GM23338 (cell line): ENCODE measurements at regions not wholly inside any gene's neighbourhood (a gene's known extent, or its start where the extent isn't known, plus 50 kb on each side); places are given as distances from the start of the nearest gene placed in this dataset.
"Not testable (repeated sequence)": the region's sequence is repeated elsewhere in the genome, so short reads cannot be mapped to it uniquely, and the experiment has no call there.

ENCODE experiments used
- ATAC-seq: fragments of 200-7000 bp; cut with Tn5 transposase; 3 replicates; pipeline ENCODE4 v1.9.1; 2020
- DNase-seq: peaks from one replicate; pipeline ENCODE4 v3.0.0-alpha.2; 2015; ENCODE audit warnings: low spot score
- H2AFZ ChIP-seq: fragments of 200-600 bp; sonication (generic); 2 replicates; pipeline ENCODE4 v1.8.0; 2016; ENCODE audit warnings: antibody characterized with exemption, mild to moderate bottlenecking, moderate library complexity
- H3F3A ChIP-seq: fragments of 200-600 bp; sonication (generic); replicated peaks from 2 replicates; pipeline ENCODE4 v1.8.0; 2017; ENCODE audit warnings: antibody characterized with exemption, mixed run types, low read depth
- H3K27ac ChIP-seq: fragments of 200-600 bp; sonication (generic); 2 replicates; pipeline ENCODE4 v1.6.1; 2016; ENCODE audit warnings: low read depth
- H3K27me3 ChIP-seq: fragments of 200-600 bp; sonication (generic); 2 replicates; pipeline ENCODE4 v1.8.0; 2016; ENCODE audit warnings: mild to moderate bottlenecking, mixed run types, moderate library complexity; ENCODE audit not compliant: insufficient read depth
- H3K36me3 ChIP-seq: fragments of 200-600 bp; sonication (generic); 2 replicates; pipeline ENCODE4 v1.8.0; 2016; ENCODE audit warnings: mild to moderate bottlenecking; ENCODE audit not compliant: insufficient read depth
- H3K4me1 ChIP-seq: fragments of 200-600 bp; sonication (generic); 2 replicates; pipeline ENCODE4 v1.8.0; 2016; ENCODE audit warnings: mild to moderate bottlenecking, moderate library complexity; ENCODE audit not compliant: insufficient read depth
- H3K4me2 ChIP-seq: fragments of 200-600 bp; sonication (generic); 2 replicates; pipeline ENCODE4 v1.7.1; 2017; ENCODE audit warnings: mixed run types
- H3K4me3 ChIP-seq: fragments of 200-600 bp; sonication (generic); 2 replicates; pipeline ENCODE4 v1.6.1; 2016; ENCODE audit warnings: mixed run types
- H3K79me2 ChIP-seq: fragments of 200-600 bp; sonication (generic); replicated peaks from 2 replicates; pipeline ENCODE4 v1.8.0; 2017; ENCODE audit warnings: mild to moderate bottlenecking; ENCODE audit not compliant: insufficient read depth
- H3K9me2 ChIP-seq: fragments of 200-600 bp; sonication (generic); 2 replicates; pipeline ENCODE4 v1.8.0; 2017; ENCODE audit not compliant: insufficient read depth
- H4K20me1 ChIP-seq: fragments of 200-600 bp; sonication (generic); replicated peaks from 2 replicates; pipeline ENCODE4 v1.8.0; 2017; ENCODE audit warnings: mild to moderate bottlenecking; ENCODE audit not compliant: insufficient read depth
- H3K27ac Mint-ChIP-seq: 2 replicates; pipeline ENCODE4 v1.8.0; 2020; ENCODE audit warnings: inconsistent platforms, mild to moderate bottlenecking, moderate library complexity, mixed read lengths
- H3K27me3 Mint-ChIP-seq: 3 replicates; pipeline ENCODE4 v1.8.0; 2022; ENCODE audit warnings: low read depth, mild to moderate bottlenecking, moderate library complexity, mixed read lengths, inconsistent platforms; ENCODE audit not compliant: insufficient read depth, poor library complexity
- H3K36me3 Mint-ChIP-seq: 3 replicates; pipeline ENCODE4 v1.8.0; 2021; ENCODE audit warnings: low read depth, mild to moderate bottlenecking, inconsistent platforms, moderate library complexity, mixed read lengths
- H3K4me1 Mint-ChIP-seq: 3 replicates; pipeline ENCODE4 v1.8.0; 2020; ENCODE audit warnings: mild to moderate bottlenecking, inconsistent platforms, mixed read lengths
- H3K4me3 Mint-ChIP-seq: 3 replicates; pipeline ENCODE4 v1.8.0; 2021; ENCODE audit warnings: moderate library complexity, mild to moderate bottlenecking, inconsistent platforms, mixed read lengths
- H3K9me3 Mint-ChIP-seq: 3 replicates; pipeline ENCODE4 v1.8.0; 2020; ENCODE audit warnings: moderate library complexity, mild to moderate bottlenecking, inconsistent platforms, mixed read lengths
- CREB1 ChIP-seq: fragments of 250-450 bp; sonication (Bioruptor Pico); IDR thresholded peaks from 2 replicates; pipeline ENCODE4 v1.5.0; 2020; ENCODE audit warnings: low read depth, mild to moderate bottlenecking, moderate library complexity
- JUNB ChIP-seq: IDR thresholded peaks from one replicate; pipeline ENCODE4 v1.6.1; 2016; ENCODE audit warnings: antibody characterized with exemption; ENCODE audit not compliant: unreplicated experiment
- STAT1 ChIP-seq: IDR thresholded peaks from one replicate; pipeline ENCODE4 v1.6.1; 2016; ENCODE audit warnings: antibody characterized with exemption; ENCODE audit not compliant: unreplicated experiment
- ZNF114 ChIP-seq: fragments of 250-450 bp; sonication (Bioruptor Pico); IDR thresholded peaks from 2 replicates; pipeline ENCODE4 v1.5.0; 2020; ENCODE audit warnings: mild to moderate bottlenecking, moderate library complexity
- ZNF331 ChIP-seq: fragments of 250-450 bp; sonication (Bioruptor Pico); IDR thresholded peaks from 2 replicates; pipeline ENCODE4 v1.5.0; 2020; ENCODE audit warnings: low read depth, mild to moderate bottlenecking, moderate library complexity

DNA sequence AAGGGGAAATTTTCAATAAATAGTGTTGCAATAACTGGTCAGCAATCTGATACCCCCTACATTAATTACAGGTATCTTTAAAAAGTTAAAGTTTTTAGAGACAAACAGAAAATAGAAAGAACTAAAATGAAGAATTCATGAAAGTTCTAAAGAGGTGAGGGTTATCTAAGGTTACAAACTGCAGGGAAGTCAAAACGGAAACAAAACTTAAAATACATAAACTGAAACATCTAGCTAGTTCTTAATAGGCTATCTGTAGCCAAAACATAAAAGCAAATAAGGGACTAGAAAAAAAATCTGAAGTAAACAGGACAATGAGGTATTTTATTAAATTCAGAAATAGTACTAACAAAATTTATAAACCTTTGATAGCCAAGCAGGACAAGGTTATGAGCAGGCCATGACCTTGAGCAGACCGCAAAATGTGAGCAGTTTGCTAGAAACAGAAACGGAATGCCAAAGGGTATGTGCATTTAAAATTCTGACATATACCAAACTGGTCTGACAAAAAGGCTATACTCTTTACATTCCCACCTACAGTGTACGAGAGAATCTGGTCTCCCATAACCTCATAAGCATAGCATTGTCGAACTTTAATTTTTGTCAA lies 56.9 kb upstream of the SRRM3 start:
- not testable (repeated sequence) for H3K4me3 ChIP-seq, H3K36me3 ChIP-seq, H3F3A ChIP-seq, H3K4me2 ChIP-seq, H3K36me3 Mint-ChIP-seq, H3K4me1 Mint-ChIP-seq, H3K27ac ChIP-seq, H3K9me2 ChIP-seq, DNase-seq, H3K9me3 Mint-ChIP-seq, H4K20me1 ChIP-seq, H3K79me2 ChIP-seq, H3K4me3 Mint-ChIP-seq, H3K27ac Mint-ChIP-seq, H3K27me3 ChIP-seq, H2AFZ ChIP-seq, H3K27me3 Mint-ChIP-seq, ATAC-seq, H3K4me1 ChIP-seq

DNA sequence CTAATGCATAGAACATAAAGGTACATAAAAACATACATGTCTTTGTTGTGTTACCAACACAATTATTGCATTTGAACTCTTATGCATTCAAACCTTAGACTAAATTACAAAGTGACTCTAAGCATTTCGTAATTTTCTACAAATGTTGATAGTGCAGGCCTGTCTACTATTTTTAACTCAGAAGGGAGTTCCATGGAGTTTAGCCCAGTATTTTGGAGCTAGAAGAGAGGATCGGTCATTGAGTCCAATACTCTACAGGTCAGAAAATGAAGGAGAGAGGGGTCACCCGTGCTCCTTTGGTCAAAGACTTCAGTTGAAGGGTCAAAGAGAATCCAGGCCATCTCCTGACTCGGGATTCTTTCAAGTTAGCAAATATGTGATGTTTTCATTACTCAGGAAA lies 55.3 kb upstream of the SRRM3 start:
- no peak overlapping the region for H3K4me2 ChIP-seq
- no peaks in the 10 kb centered on the region for H4K20me1 ChIP-seq
- H3K4me1 Mint-ChIP-seq, result peaks cover 3% of the 10 kb centered on the region; the same call in 1 of the 3 replicates
- no peak overlapping the region for H3K27ac Mint-ChIP-seq
- H3K36me3 Mint-ChIP-seq, result no peaks in the 10 kb centered on the region; the same call in 2 of the 3 replicates
- H3K4me1 ChIP-seq, result no peaks in the 10 kb centered on the region
- no peaks in the 10 kb centered on the region for H3K9me3 Mint-ChIP-seq
- no peaks in the 10 kb centered on the region for H3K79me2 ChIP-seq
- H3K4me3 ChIP-seq, result no peak overlapping the region
- ATAC-seq, result no peak
- no peak overlapping the region for H2AFZ ChIP-seq
- H3K27me3 Mint-ChIP-seq, result peaks cover 3% of the 10 kb centered on the region
- no peaks in the 10 kb centered on the region for H3K36me3 ChIP-seq
- no peak overlapping the region for H3K27ac ChIP-seq
- H3K4me3 Mint-ChIP-seq, result no peak overlapping the region
- no peak for DNase-seq
- TF ChIP-seq JUNB (no peak), ZNF114 (CRISPR knock-in tag) (no peak), CREB1 (CRISPR knock-in tag) (no peak), ZNF331 (CRISPR knock-in tag) (no peak), STAT1 (no peak)
- no peaks in the 10 kb centered on the region for H3K27me3 ChIP-seq
- H3F3A ChIP-seq, result no peaks in the 10 kb centered on the region
- H3K9me2 ChIP-seq, result no peaks in the 10 kb centered on the region

DNA sequence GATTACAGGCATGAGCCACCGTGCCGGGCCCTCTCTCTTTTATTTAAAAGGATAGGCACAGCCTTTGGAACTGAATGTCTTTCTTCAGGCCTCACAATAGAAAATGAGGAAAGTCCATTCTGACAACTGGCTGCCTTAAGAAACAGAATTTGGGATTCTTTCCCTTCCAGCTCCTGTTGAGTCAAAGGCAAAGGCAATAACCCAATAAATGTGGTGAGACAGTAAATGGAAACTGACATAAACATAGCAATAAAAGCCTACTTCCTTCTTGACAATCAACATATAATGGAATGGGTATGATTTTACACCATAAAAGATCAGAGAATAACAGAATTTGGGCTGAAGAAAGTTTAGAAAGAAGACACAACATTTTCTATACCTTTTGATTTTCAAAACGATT lies 52.7 kb upstream of the SRRM3 start:
- not testable (repeated sequence) for H3K79me2 ChIP-seq, ATAC-seq, H3K4me1 ChIP-seq, H3K27ac Mint-ChIP-seq, H3K4me1 Mint-ChIP-seq, H3K9me2 ChIP-seq, H3K9me3 Mint-ChIP-seq, H3K27me3 ChIP-seq, H3F3A ChIP-seq, H3K27ac ChIP-seq, H3K4me3 ChIP-seq, H3K36me3 ChIP-seq, H3K36me3 Mint-ChIP-seq, H4K20me1 ChIP-seq, DNase-seq, H2AFZ ChIP-seq, H3K27me3 Mint-ChIP-seq, H3K4me3 Mint-ChIP-seq, H3K4me2 ChIP-seq
